ENCODE measurements at regions not wholly inside any gene's neighbourhood (a gene's known extent, or its start where the extent isn't known, plus 50 kb on each side); places are given as distances from the start of the nearest gene placed in this dataset.

DNA sequence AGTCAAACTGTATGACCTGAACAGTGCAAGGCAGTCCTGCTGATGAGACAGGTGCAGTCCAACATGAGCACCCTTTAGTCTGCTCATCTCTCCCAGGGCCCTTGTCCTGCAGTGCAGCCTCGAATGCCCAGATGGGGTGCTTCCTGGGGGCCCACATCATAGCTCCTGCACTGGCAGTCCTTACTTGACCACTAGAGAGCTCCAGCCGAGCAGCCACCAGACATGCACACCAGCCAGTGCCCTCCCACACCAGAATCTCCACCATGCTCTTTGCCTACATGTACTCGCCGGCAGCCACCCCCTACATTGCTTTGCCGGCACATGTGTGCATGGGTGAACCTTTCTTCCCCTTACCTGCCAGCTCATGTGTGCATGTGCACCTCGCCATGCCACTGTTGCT is 188.8 kb upstream of the GULP1 start:
- TF ChIP-seq CTCF (IDR thresholded peaks at IDR 0.05 in 4 of 5, conservative IDR thresholded peaks at IDR 0.05 in 1 of 5) = no peak
- no peak for TF ChIP-seq POLR2A (IDR thresholded peaks at IDR 0.05)

Measured in gastrocnemius medialis (tissue), 4 donors.